GM10248 (cell line): ENCODE measurements at regions not wholly inside any gene's neighbourhood (a gene's known extent, or its start where the extent isn't known, plus 50 kb on each side); places are given as distances from the start of the nearest gene placed in this dataset.

ENCODE experiments used
- CTCF ChIA-PET: fragments of 300-600 bp; sonication (Branson Sonifier 250); formaldehyde crosslinking; extraction: SDS; loops from one replicate; lab custom pipeline; 2021; ENCODE audit warnings: antibody characterized with exemption; lab: Yijun Ruan, JAX
- POLR2A ChIA-PET: fragments of 350-650 bp; sonication (Branson Sonifier 250); formaldehyde crosslinking; extraction: SDS; loops from one replicate; lab custom pipeline; 2020; ENCODE audit warnings: antibody characterized with exemption; lab: Yijun Ruan, JAX
- DNase-seq: peaks from one replicate; pipeline ENCODE4 v3.0.0; 2012; ENCODE audit errors: extremely low spot score
- CTCF ChIP-seq: IDR thresholded peaks from 2 replicates; pipeline ENCODE4 v1.5.1; 2012; ENCODE audit warnings: mild to moderate bottlenecking, low read depth; ENCODE audit errors: extremely low read depth, missing control alignments, control extremely low read depth

- ChIA-PET CTCF (no interaction called here), POLR2A (no interaction called here)
- DNase-seq: no peak
- no peak for TF ChIP-seq CTCF
Observed at GRCh38 chr14:71240866-71241520, 333.7 kb downstream of the PCNX1 start.

GRCh38 chr14:71242237-71242748 is 335.0 kb downstream of the PCNX1 start:
- no peak for DNase-seq
- ChIA-PET POLR2A (no interaction called here), CTCF (interaction anchor here (0.6 to 1.0 kb wide), 2 partner anchors 24 to 613 kb away, joined by 3 to 4 read pairs; no protein-coding TSS in a partner anchor)
- no peak for TF ChIP-seq CTCF

GRCh38 chr14:71243697-71244096 is 336.4 kb downstream of the PCNX1 start:
- no peak for DNase-seq
- ChIA-PET CTCF (interaction anchor here (0.8 kb wide), 1 partner anchor 12 kb away, joined by 3 read pairs; no protein-coding TSS in a partner anchor), POLR2A (no interaction called here)
- TF ChIP-seq CTCF: no peak

- ChIA-PET POLR2A (no interaction called here), CTCF (no interaction called here)
- no peak for DNase-seq
- TF ChIP-seq CTCF: no peak
Observed at GRCh38 chr14:71244341-71244740, 337.1 kb downstream of the PCNX1 start.

- CTCF ChIA-PET: no interaction called here
- TF ChIP-seq CTCF: no peak
- DNase-seq: no peak
- POLR2A ChIA-PET: no interaction called here
Observed at GRCh38 chr14:71245659-71246361, 338.6 kb downstream of the PCNX1 start.

- CTCF ChIA-PET: no interaction called here
- no peak for TF ChIP-seq CTCF
- no peak for DNase-seq
- POLR2A ChIA-PET: no interaction called here
Observed at GRCh38 chr14:71246539-71246938, 339.3 kb downstream of the PCNX1 start.
